ENCODE measurements at regions not wholly inside any gene's neighbourhood (a gene's known extent, or its start where the extent isn't known, plus 50 kb on each side); places are given as distances from the start of the nearest gene placed in this dataset.

- Histone ChIP-seq H2BK20ac (ENCODE audit: low read length) (no peak overlapping the region), H3K36me3 (ENCODE audit: control insufficient read depth in 2 of 4, insufficient read depth in 4 of 4, low read length in 3 of 4) (no peaks in the 10 kb centered on the region), H4K91ac (replicated peaks; ENCODE audit: insufficient read length, low read length) (no peak overlapping the region), H2AFZ (ENCODE audit: low read length) (no peak overlapping the region), H3K23me2 (ENCODE audit: low read depth, low read length) (no peaks in the 10 kb centered on the region), H2AK5ac (ENCODE audit: low read depth, low read length) (no peak overlapping the region), H3K27me3 (replicated peaks in 1 of 4; ENCODE audit: control insufficient read depth in 3 of 4, extremely low read depth in 1 of 4, insufficient read depth in 3 of 4, low read length in 3 of 4) (no peaks in the 10 kb centered on the region), H3K9ac (replicated peaks in 1 of 4; ENCODE audit: extremely low read depth in 1 of 4, low read depth in 3 of 4, low read length in 3 of 4) (no peak overlapping the region), H3K23ac (ENCODE audit: insufficient read length) (no peak overlapping the region), H3K4me2 (ENCODE audit: insufficient read depth in 1 of 2, low read depth in 2 of 2, low read length in 2 of 2) (no peak overlapping the region), H4K5ac (ENCODE audit: insufficient read length, low read depth, low read length) (no peak overlapping the region), H4K20me1 (replicated peaks in 1 of 2; ENCODE audit: control insufficient read depth in 1 of 2, insufficient read depth in 2 of 2, low read length in 2 of 2) (no peaks in the 10 kb centered on the region), H2BK15ac (ENCODE audit: low read length) (no peak overlapping the region), H3K4ac (replicated peaks; ENCODE audit: insufficient read length, low read depth, low read length) (no peak overlapping the region), H4K8ac (ENCODE audit: extremely low read depth, insufficient read depth, low read length) (no peak overlapping the region), H3K79me1 (ENCODE audit: low read depth, low read length) (no peaks in the 10 kb centered on the region), H2BK120ac (replicated peaks; ENCODE audit: low read depth, low read length) (no peak overlapping the region), H3K79me2 (ENCODE audit: control insufficient read depth in 1 of 2, insufficient read depth in 2 of 2, low read length in 2 of 2) (no peaks in the 10 kb centered on the region), H3K9me3 (ENCODE audit: insufficient read depth in 2 of 2, low read depth in 1 of 2, low read length in 1 of 2) (no peaks in the 10 kb centered on the region), H2BK12ac (ENCODE audit: low read depth, low read length) (no peak overlapping the region), H3K4me1 (replicated peaks in 1 of 4; ENCODE audit: control insufficient read depth in 3 of 4, insufficient read depth in 4 of 4, low read length in 3 of 4) (no peaks in the 10 kb centered on the region), H3K4me3 (ENCODE audit: extremely low read depth in 1 of 4, insufficient read depth in 2 of 4, low read depth in 3 of 4, low read length in 4 of 4) (no peak overlapping the region), H3K56ac (replicated peaks; ENCODE audit: insufficient read length, low read depth, low read length) (no peak overlapping the region), H3K18ac (ENCODE audit: extremely low read depth, low read length) (no peak overlapping the region), H3K14ac (ENCODE audit: insufficient read length) (no peak overlapping the region), H3K27ac (ENCODE audit: low read depth, low read length) (no peak overlapping the region), H2BK5ac (ENCODE audit: low read depth, low read length) (no peak overlapping the region)
- ChIA-PET CTCF (ENCODE audit: partially characterized antibody) (interaction anchor here (0.6 to 5.2 kb wide), 2 partner anchors 10 to 14 kb away, joined by 3 to 24 read pairs; no protein-coding TSS in a partner anchor), POLR2A (ENCODE audit: partially characterized antibody) (no interaction called here)
- TF ChIP-seq SIN3A (conservative IDR thresholded peaks at IDR 0.05 in 1 of 2, IDR thresholded peaks at IDR 0.05 in 1 of 2; ENCODE audit: low read depth in 1 of 2, low read length in 2 of 2), result no peak
- TF ChIP-seq SP1 (IDR thresholded peaks at IDR 0.05; ENCODE audit: low read depth, low read length), result no peak
- TF ChIP-seq SP2 (IDR thresholded peaks at IDR 0.05; ENCODE audit: low read length), result no peak
- no peak for TF ChIP-seq POLR2A (IDR thresholded peaks at IDR 0.05; ENCODE audit: control extremely low read depth in 1 of 2, low read depth in 2 of 2, low read length in 2 of 2)
- no peak for TF ChIP-seq SIX5 (IDR thresholded peaks at IDR 0.05; ENCODE audit: low read depth, low read length)
- TF ChIP-seq KDM4A (IDR thresholded peaks at IDR 0.05; ENCODE audit: low read depth, low read length, severe bottlenecking), result no peak
- 94% methylated on average over 10 of the region's 10 CpGs; no CpG with 5 or more reads in 1 of the 2 experiments for WGBS, 2 experiments (ENCODE audit: extremely low coverage in 1 of 2, insufficient coverage in 1 of 2, insufficient read length in 1 of 2, insufficient replicate concordance in 2 of 2, low coverage in 1 of 2, low lambda C conversion rate in 2 of 2, missing lambda C conversion rate in 1 of 2)
- FAIRE-seq, result no peak
- DNase-seq (ENCODE audit: low read depth in 1 of 2, low spot score in 2 of 2), result no peak
Measured at GRCh38 chr10:111221682-111222480, 145.1 kb downstream of the ADRA2A start.

Measured in H1 (cell line).